HG02884 (cell line): ENCODE measurements at regions not wholly inside any gene's neighbourhood (a gene's known extent, or its start where the extent isn't known, plus 50 kb on each side); places are given as distances from the start of the nearest gene placed in this dataset.

Experiments
- ATAC-seq: cut with Tn5 transposase; IDR thresholded peaks from one replicate; pipeline ENCODE4 v1.9.1; 2021; ENCODE audit warnings: mild to moderate bottlenecking, moderate library complexity; ENCODE audit not compliant: unreplicated experiment

- no peak for ATAC-seq
Observed at GRCh38 chr12:93197067-93197593, 180.6 kb upstream of the NUDT4 start.

GRCh38 chr12:93198086-93198485 is 179.6 kb upstream of the NUDT4 start:
- ATAC-seq, result no peak

GRCh38 chr12:93199831-93200236 is 177.9 kb upstream of the NUDT4 start:
- no peak for ATAC-seq

GRCh38 chr12:93200291-93200917 is 177.3 kb upstream of the NUDT4 start:
- peak; percentile 35 for ATAC-seq

- no peak for ATAC-seq
Observed at GRCh38 chr12:93201990-93202389, 175.7 kb upstream of the NUDT4 start.

- ATAC-seq, result no peak
Observed at GRCh38 chr12:93202688-93203087, 175.0 kb upstream of the NUDT4 start.

- no peak for ATAC-seq
Observed at GRCh38 chr12:93203361-93203760, 174.4 kb upstream of the NUDT4 start.

GRCh38 chr12:93204896-93205295 is 172.8 kb upstream of the NUDT4 start:
- ATAC-seq, result no peak

- no peak for ATAC-seq
Observed at GRCh38 chr12:93205361-93205760, 172.4 kb upstream of the NUDT4 start.

- no peak for ATAC-seq
Observed at GRCh38 chr12:93208011-93208410, 169.7 kb upstream of the NUDT4 start.

GRCh38 chr12:93214523-93215289 is 163.0 kb upstream of the NUDT4 start:
- no peak for ATAC-seq

- ATAC-seq, result no peak
Observed at GRCh38 chr12:93215290-93215678, 162.4 kb upstream of the NUDT4 start.

GRCh38 chr12:93219947-93220346 is 157.8 kb upstream of the NUDT4 start:
- no peak for ATAC-seq

- ATAC-seq, result no peak
Observed at GRCh38 chr12:93221841-93222240, 155.9 kb upstream of the NUDT4 start.

GRCh38 chr12:93223440-93224426 is 154.0 kb upstream of the NUDT4 start:
- no peak for ATAC-seq

GRCh38 chr12:93225094-93225493 is 152.6 kb upstream of the NUDT4 start:
- ATAC-seq, result no peak

- no peak for ATAC-seq
Observed at GRCh38 chr12:93226361-93226760, 151.4 kb upstream of the NUDT4 start.

- no peak for ATAC-seq
Observed at GRCh38 chr12:93229494-93230325, 148.0 kb upstream of the NUDT4 start.

- ATAC-seq, result no peak
Observed at GRCh38 chr12:93230326-93230720, 147.4 kb upstream of the NUDT4 start.

GRCh38 chr12:93231938-93232337 is 145.8 kb upstream of the NUDT4 start:
- ATAC-seq, result no peak
